Glutamatergic neuron (in vitro differentiated cells): ENCODE measurements at regions not wholly inside any gene's neighbourhood (a gene's known extent, or its start where the extent isn't known, plus 50 kb on each side); places are given as distances from the start of the nearest gene placed in this dataset.
A peak's percentile ranks its signal among the peaks of the same experiment; 100 is the strongest.

Experiments used
- DNase-seq: peaks from one replicate; pipeline ENCODE4 v3.0.0; 2022
- H3K27ac Mint-ChIP-seq: one replicate; pipeline ENCODE4 v1.8.0; 2020; ENCODE audit warnings: mild to moderate bottlenecking, mixed read lengths, inconsistent platforms; ENCODE audit not compliant: unreplicated experiment
- H3K27me3 Mint-ChIP-seq: one replicate; pipeline ENCODE4 v1.8.0; 2020; ENCODE audit warnings: mild to moderate bottlenecking, moderate library complexity, mixed read lengths, inconsistent platforms; ENCODE audit not compliant: unreplicated experiment
- H3K36me3 Mint-ChIP-seq: one replicate; pipeline ENCODE4 v1.8.0; 2020; ENCODE audit warnings: mild to moderate bottlenecking, mixed read lengths, inconsistent platforms; ENCODE audit not compliant: unreplicated experiment
- H3K4me1 Mint-ChIP-seq: one replicate; pipeline ENCODE4 v1.8.0; 2020; ENCODE audit warnings: mild to moderate bottlenecking, low read depth, mixed read lengths, inconsistent platforms; ENCODE audit not compliant: unreplicated experiment
- H3K4me3 Mint-ChIP-seq: one replicate; pipeline ENCODE4 v1.8.0; 2020; ENCODE audit warnings: mild to moderate bottlenecking, mixed read lengths, inconsistent platforms; ENCODE audit not compliant: unreplicated experiment
- H3K9me3 Mint-ChIP-seq: one replicate; pipeline ENCODE4 v1.8.0; 2020; ENCODE audit warnings: mild to moderate bottlenecking, moderate library complexity, mixed read lengths, inconsistent platforms; ENCODE audit not compliant: unreplicated experiment
- CTCF ChIP-seq: fragments of 200-600 bp; sonication (generic); IDR thresholded peaks from one replicate; pipeline ENCODE4 v1.5.0; 2021; ENCODE audit not compliant: partially characterized antibody, unreplicated experiment

GRCh38 chr20:11429889-11430519, 487.7 kb upstream of the BTBD3 start:
- Mint-ChIP-seq H3K27me3 (peaks cover 2% of the 10 kb centered on the region), H3K27ac (peak overlapping the region; percentile 62), H3K4me1 (peaks cover 3% of the 10 kb centered on the region), H3K9me3 (no peaks in the 10 kb centered on the region), H3K36me3 (no peaks in the 10 kb centered on the region), H3K4me3 (no peak overlapping the region)
- TF ChIP-seq CTCF, result no peak
- no peak for DNase-seq

DNA sequence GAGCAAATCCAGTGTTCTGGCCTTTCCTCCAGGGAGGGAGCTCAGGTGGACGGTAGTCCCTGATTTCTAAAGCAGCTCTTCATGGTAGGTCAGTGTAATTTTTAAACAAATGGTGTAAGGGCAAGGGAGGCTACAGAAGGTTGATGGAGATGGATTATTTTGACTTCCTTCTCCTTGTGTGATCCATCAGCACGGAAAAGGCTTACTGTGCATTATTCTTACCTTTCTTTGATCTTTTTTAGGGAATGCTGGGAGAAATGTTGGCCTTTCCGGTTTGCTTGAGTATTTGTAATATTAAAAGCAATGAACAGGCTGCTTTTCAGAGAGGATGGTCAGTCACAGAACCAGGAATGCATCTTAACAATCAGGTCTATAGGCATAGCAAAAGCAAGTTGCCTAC, 487.0 kb upstream of the BTBD3 start:
- DNase-seq, result no peak
- Mint-ChIP-seq H3K27ac (peak overlapping the region; percentile 62), H3K4me1 (peaks cover 3% of the 10 kb centered on the region), H3K9me3 (no peaks in the 10 kb centered on the region), H3K4me3 (no peak overlapping the region), H3K36me3 (no peaks in the 10 kb centered on the region), H3K27me3 (peaks cover 2% of the 10 kb centered on the region)
- TF ChIP-seq CTCF, result no peak

GRCh38 chr20:11431621-11432020, 486.1 kb upstream of the BTBD3 start:
- H3K4me3 Mint-ChIP-seq, result no peak overlapping the region
- H3K9me3 Mint-ChIP-seq, result peaks cover 1% of the 10 kb centered on the region
- H3K27ac Mint-ChIP-seq, result no peak overlapping the region
- no peak for DNase-seq
- no peak for TF ChIP-seq CTCF
- peaks cover 3% of the 10 kb centered on the region for H3K4me1 Mint-ChIP-seq
- peaks cover 2% of the 10 kb centered on the region for H3K27me3 Mint-ChIP-seq
- H3K36me3 Mint-ChIP-seq, result peaks cover 5% of the 10 kb centered on the region

- Mint-ChIP-seq H3K4me3 (no peak overlapping the region), H3K36me3 (peaks cover 10% of the 10 kb centered on the region), H3K9me3 (peaks cover 1% of the 10 kb centered on the region), H3K27me3 (peaks cover 2% of the 10 kb centered on the region), H3K27ac (no peak overlapping the region), H3K4me1 (peaks cover 3% of the 10 kb centered on the region)
- no peak for DNase-seq
- TF ChIP-seq CTCF, result no peak
Observed at GRCh38 chr20:11432407-11432806, 485.3 kb upstream of the BTBD3 start.

GRCh38 chr20:11436113-11436905, 481.4 kb upstream of the BTBD3 start:
- peaks cover 1% of the 10 kb centered on the region for H3K9me3 Mint-ChIP-seq
- peaks cover 2% of the 10 kb centered on the region for H3K27me3 Mint-ChIP-seq
- TF ChIP-seq CTCF, result no peak
- DNase-seq, result no peak
- H3K4me1 Mint-ChIP-seq, result no peaks in the 10 kb centered on the region
- H3K27ac Mint-ChIP-seq, result no peak overlapping the region
- no peak overlapping the region for H3K4me3 Mint-ChIP-seq
- peaks cover 10% of the 10 kb centered on the region for H3K36me3 Mint-ChIP-seq
